K562 (cell line): ENCODE measurements at regions not wholly inside any gene's neighbourhood (a gene's known extent, or its start where the extent isn't known, plus 50 kb on each side); places are given as distances from the start of the nearest gene placed in this dataset.

ENCODE experiments used
- ATAC-seq: fragments of 200-7000 bp; cut with Tn5 transposase; 3 replicates; pipeline ENCODE4 v1.9.1; 2020; ENCODE audit warnings: moderate library complexity
- BruUV-seq: library from RNA; stranded (reverse); fragments of 400-500 nt; replicated peaks from 2 replicates; lab custom pipeline; 2021; lab: Mats Ljungman, UMichigan
- CTCF ChIA-PET: fragments of 300-600 bp; formaldehyde crosslinking; extraction: SDS; loops from one replicate; lab custom pipeline; 2021; ENCODE audit warnings: low intra/inter-chr PET ratio; lab: Yijun Ruan, JAX
- POLR2A ChIA-PET: fragments of 300-600, 350-650 bp; sonication (Branson Sonifier 250); formaldehyde crosslinking; extraction: SDS; loops from one replicate; lab custom pipeline; 2021; ENCODE audit warnings: antibody characterized with exemption, inconsistent platforms; lab: Yijun Ruan, JAX
- DNase-seq, 4 experiments: peaks; one replicate each; pipeline versions ENCODE4 v3.0.0 to v3.0.0-alpha.2; 2011 to 2018; ENCODE audit warnings: low spot score in 3 of 4, mixed read lengths in 3 of 4; ENCODE audit errors: extremely low read depth in 1 of 4
- FAIRE-seq: peaks from 2 replicates; lab custom pipeline; 2011; peaks lifted over from hg19 to GRCh38; lab: Jason Lieb, UNC
- H2AFZ ChIP-seq: 2 replicates; pipeline ENCODE4 v1.6.0; 2011; ENCODE audit warnings: low read depth, low read length, control low read depth, inconsistent platforms
- H3K27ac ChIP-seq: fragments of 200-600 bp; 3 replicates; pipeline ENCODE4 v1.8.0; 2011; ENCODE audit warnings: low read depth, mild to moderate bottlenecking, control low read depth, inconsistent platforms, low read length, moderate library complexity, mixed read lengths; ENCODE audit errors: extremely low read depth
- H3K27me3 ChIP-seq, 2 experiments: fragments of 300-600 bp in 1 of 2; 2 replicates in 1 of 2; 3 replicates in 1 of 2; pipeline versions ENCODE4 v1.6.0 to v1.8.0; 2011; ENCODE audit warnings: inconsistent platforms in 2 of 2, low read length in 2 of 2, mild to moderate bottlenecking in 1 of 2, mixed read lengths in 1 of 2, moderate library complexity in 1 of 2; ENCODE audit not compliant: control insufficient read depth in 2 of 2, insufficient read depth in 2 of 2
- H3K36me3 ChIP-seq: fragments of 300-600 bp; 3 replicates; pipeline ENCODE4 v1.8.0; 2011; ENCODE audit warnings: mild to moderate bottlenecking, low read length, inconsistent platforms; ENCODE audit not compliant: control insufficient read depth, insufficient read depth
- H3K4me1 ChIP-seq, 2 experiments: fragments of 200-600 bp in 1 of 2; replicated peaks in 1 of 2; 2 replicates in 1 of 2; 3 replicates in 1 of 2; pipeline versions ENCODE4 v1.5.1 to v1.8.0; 2011; ENCODE audit warnings: inconsistent platforms in 2 of 2, low read length in 2 of 2, mild to moderate bottlenecking in 1 of 2, mixed read lengths in 1 of 2, moderate library complexity in 1 of 2; ENCODE audit not compliant: control insufficient read depth in 2 of 2, insufficient read depth in 2 of 2
- H3K4me2 ChIP-seq: 2 replicates; pipeline ENCODE4 v1.6.1; 2011; ENCODE audit warnings: low read length, control low read depth, inconsistent platforms, mixed read lengths; ENCODE audit not compliant: insufficient read depth
- H3K4me3 ChIP-seq: fragments of 200-600 bp; sonication (generic), shearing (Covaris generic); 2 replicates; pipeline ENCODE4 v1.5.1; 2016; ENCODE audit warnings: control low read depth, inconsistent platforms
- H3K79me2 ChIP-seq: fragments of 200-600 bp; 3 replicates; pipeline ENCODE4 v1.8.0; 2011; ENCODE audit warnings: low read length, inconsistent platforms; ENCODE audit not compliant: control insufficient read depth, insufficient read depth
- H3K9ac ChIP-seq, 2 experiments: 2 replicates each; pipeline versions ENCODE4 v1.6.0 to v1.6.1; 2011; ENCODE audit warnings: low read depth in 2 of 2, low read length in 2 of 2, control low read depth in 1 of 2, inconsistent platforms in 1 of 2, mild to moderate bottlenecking in 1 of 2, mixed read lengths in 1 of 2; ENCODE audit not compliant: insufficient read depth in 1 of 2
- H3K9me1 ChIP-seq: one replicate; pipeline ENCODE4 v1.6.0; 2011; ENCODE audit warnings: inconsistent platforms, mild to moderate bottlenecking, low read length, moderate library complexity; ENCODE audit not compliant: control insufficient read depth, insufficient read depth
- H3K9me3 ChIP-seq: replicated peaks from 2 replicates; pipeline ENCODE4 v1.5.1; 2011; ENCODE audit warnings: low read depth, low read length, inconsistent platforms; ENCODE audit not compliant: control insufficient read depth, insufficient read depth
- H4K20me1 ChIP-seq: replicated peaks from 2 replicates; pipeline ENCODE4 v1.6.1; 2011; ENCODE audit warnings: low read length, inconsistent platforms, mixed read lengths; ENCODE audit not compliant: control insufficient read depth, insufficient read depth
- ELF4 ChIP-seq: fragments of 450-650 bp; formaldehyde crosslinking; IDR thresholded peaks from 2 replicates; pipeline ENCODE4 v1.4.0; 2022; ENCODE audit warnings: missing genetic modification characterization
- HMG20B ChIP-seq: fragments of 250-450 bp; sonication (Bioruptor Pico); IDR thresholded peaks from 2 replicates; pipeline ENCODE4 v1.5.0; 2021; ENCODE audit warnings: mild to moderate bottlenecking
- KLF16 ChIP-seq: IDR thresholded peaks from 2 replicates; pipeline ENCODE4 v1.6.1; 2016; ENCODE audit warnings: antibody characterized with exemption
- PCBP2 ChIP-seq: fragments of 200-400 bp; formaldehyde crosslinking; IDR thresholded peaks from 2 replicates; pipeline ENCODE4 v1.6.1; 2018; ENCODE audit warnings: low read length, low read depth, mild to moderate bottlenecking, moderate library complexity; ENCODE audit not compliant: poor library complexity, severe bottlenecking
- PHTF2 ChIP-seq: fragments of 250-450 bp; sonication (Bioruptor Pico); IDR thresholded peaks from 2 replicates; pipeline ENCODE4 v1.5.0; 2021; ENCODE audit warnings: mild to moderate bottlenecking
- PURB ChIP-seq: sonication (generic); formaldehyde crosslinking; IDR thresholded peaks from 2 replicates; pipeline ENCODE4 v1.9.0; 2021; ENCODE audit warnings: low read depth, mild to moderate bottlenecking, missing genetic modification reagents
- SREBF1 ChIP-seq: fragments of 150-350 bp; IDR thresholded peaks from 2 replicates; pipeline ENCODE4 v1.6.1; 2014; ENCODE audit warnings: antibody characterized with exemption, low read depth, low read length, borderline replicate concordance
- TAF7 ChIP-seq: fragments of 450-650 bp; IDR thresholded peaks from 2 replicates; pipeline ENCODE4 v1.6.1; 2016; ENCODE audit warnings: missing genetic modification characterization, missing compliant biosample characterization
- ZNF431 ChIP-seq: sonication (generic); formaldehyde crosslinking; IDR thresholded peaks from 2 replicates; pipeline ENCODE4 v1.8.0; 2022; ENCODE audit warnings: mild to moderate bottlenecking, missing genetic modification reagents
- WGBS: fragments of 100-300 bp; shearing (Covaris generic); methylation state at CpG from one replicate; pipeline ENCODE4 v1.1.6; 2016; ENCODE audit warnings: low coverage, mixed read lengths; ENCODE audit not compliant: insufficient coverage; ENCODE audit errors: missing lambda C conversion rate; 5-methylcytosine and 5-hydroxymethylcytosine counted together
- in situ Hi-C: fragments of 300-500 bp; cut with MboI; formaldehyde crosslinking; loops from 4 replicates; pipeline ENCODE4 v1.15.0; 2018; ENCODE audit warnings: inconsistent platforms, mixed read lengths
- intact Hi-C: fragments of 100-400 bp; cut with micrococcal nuclease; formaldehyde crosslinking; loops from 2 replicates; pipeline ENCODE4 v1.14.2; 2022
- TF ChIP-seq, protein P1 (sequence below): fragments of 450-650 bp; IDR thresholded peaks from 2 replicates; pipeline ENCODE4 v1.7.0; 2016; ENCODE audit warnings: borderline replicate concordance
- TF ChIP-seq, protein P2 (sequence below), 2 experiments: fragments of 450-650 bp; formaldehyde crosslinking in 1 of 2; IDR thresholded peaks; 2 replicates each; pipeline versions ENCODE4 v1.4.0 to v1.6.1; 2014 to 2020; ENCODE audit warnings: mild to moderate bottlenecking in 2 of 2, borderline replicate concordance in 1 of 2, low read depth in 1 of 2

DNA sequence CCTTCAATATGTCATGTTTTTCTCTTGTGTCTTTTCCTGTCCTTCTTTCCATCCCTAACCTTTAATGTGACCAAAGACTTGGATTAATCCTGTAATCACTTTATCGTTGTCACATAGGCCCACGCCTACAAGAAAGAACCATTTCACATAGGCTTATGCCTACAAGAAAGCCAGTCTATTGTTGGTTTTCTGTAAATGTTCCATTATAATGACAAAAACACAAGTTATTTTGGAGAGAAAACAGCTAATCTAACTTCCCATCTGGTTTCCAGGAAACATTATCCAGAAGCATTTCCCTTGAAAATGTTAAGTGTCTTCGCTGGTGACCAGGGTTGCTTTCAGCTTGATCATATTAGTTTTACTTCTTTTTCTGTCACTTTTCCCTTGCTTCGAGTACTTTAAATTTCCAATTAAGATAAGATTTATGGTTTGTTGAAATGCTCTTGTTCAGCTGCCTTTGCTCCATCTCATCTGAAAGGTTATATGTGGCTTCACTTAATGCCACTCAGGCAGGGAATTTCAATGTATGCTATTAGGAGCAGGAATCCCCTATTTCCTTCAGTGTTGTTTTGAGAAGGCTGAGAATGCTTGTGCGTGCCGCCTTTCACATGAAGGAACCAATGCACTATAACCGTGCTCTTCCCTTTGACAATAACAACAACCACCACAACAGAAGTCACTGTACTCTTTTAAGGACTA, 708.2 kb downstream of the EFNB2 start (continued):
- TF ChIP-seq, protein P1, sequence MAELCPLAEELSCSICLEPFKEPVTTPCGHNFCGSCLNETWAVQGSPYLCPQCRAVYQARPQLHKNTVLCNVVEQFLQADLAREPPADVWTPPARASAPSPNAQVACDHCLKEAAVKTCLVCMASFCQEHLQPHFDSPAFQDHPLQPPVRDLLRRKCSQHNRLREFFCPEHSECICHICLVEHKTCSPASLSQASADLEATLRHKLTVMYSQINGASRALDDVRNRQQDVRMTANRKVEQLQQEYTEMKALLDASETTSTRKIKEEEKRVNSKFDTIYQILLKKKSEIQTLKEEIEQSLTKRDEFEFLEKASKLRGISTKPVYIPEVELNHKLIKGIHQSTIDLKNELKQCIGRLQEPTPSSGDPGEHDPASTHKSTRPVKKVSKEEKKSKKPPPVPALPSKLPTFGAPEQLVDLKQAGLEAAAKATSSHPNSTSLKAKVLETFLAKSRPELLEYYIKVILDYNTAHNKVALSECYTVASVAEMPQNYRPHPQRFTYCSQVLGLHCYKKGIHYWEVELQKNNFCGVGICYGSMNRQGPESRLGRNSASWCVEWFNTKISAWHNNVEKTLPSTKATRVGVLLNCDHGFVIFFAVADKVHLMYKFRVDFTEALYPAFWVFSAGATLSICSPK: no peak

DNA sequence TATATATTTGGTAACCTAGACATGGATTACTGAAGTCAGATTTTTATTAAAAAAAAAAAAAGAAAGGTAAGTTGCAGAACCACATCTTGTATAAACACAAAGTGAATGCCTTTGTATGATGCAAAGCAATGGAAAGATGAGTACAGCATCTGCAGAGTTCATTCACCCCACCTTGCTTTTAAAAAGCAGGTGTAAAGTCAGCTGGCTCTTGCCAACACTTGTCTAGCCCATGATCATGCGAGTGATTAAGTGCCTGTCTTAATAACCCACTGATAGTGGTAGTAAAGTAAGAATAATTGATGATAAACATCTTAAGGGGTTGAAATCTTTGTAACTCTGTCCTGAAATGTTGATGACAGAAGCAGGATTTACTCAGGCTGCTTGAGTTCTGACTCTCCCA, 710.4 kb downstream of the EFNB2 start:
- WGBS: 11% methylated on average over 1 of the region's 1 CpG
- intact Hi-C loops (no loop called here), in situ Hi-C loops (no loop called here)
- ChIA-PET CTCF (no interaction called here), POLR2A (no interaction called here)
- Histone ChIP-seq H3K36me3 (no peaks in the 10 kb centered on the region), H3K4me1 (no peaks in the 10 kb centered on the region), H4K20me1 (no peaks in the 10 kb centered on the region), H3K27me3 (no peaks in the 10 kb centered on the region), H2AFZ (no peak overlapping the region), H3K9ac (no peak overlapping the region), H3K4me2 (no peak overlapping the region), H3K27ac (no peak overlapping the region), H3K9me3 (no peaks in the 10 kb centered on the region), H3K4me3 (no peak overlapping the region), H3K79me2 (no peaks in the 10 kb centered on the region), H3K9me1 (no peaks in the 10 kb centered on the region)
- DNase-seq (no peak), FAIRE-seq (no peak), ATAC-seq (no peak)
- BruUV-seq: no TSS peak
- no peak for TF ChIP-seq KLF16
- no peak for TF ChIP-seq ELF4 (CRISPR knock-in tag)
- no peak for TF ChIP-seq PHTF2 (CRISPR knock-in tag)
- TF ChIP-seq, protein P2, sequence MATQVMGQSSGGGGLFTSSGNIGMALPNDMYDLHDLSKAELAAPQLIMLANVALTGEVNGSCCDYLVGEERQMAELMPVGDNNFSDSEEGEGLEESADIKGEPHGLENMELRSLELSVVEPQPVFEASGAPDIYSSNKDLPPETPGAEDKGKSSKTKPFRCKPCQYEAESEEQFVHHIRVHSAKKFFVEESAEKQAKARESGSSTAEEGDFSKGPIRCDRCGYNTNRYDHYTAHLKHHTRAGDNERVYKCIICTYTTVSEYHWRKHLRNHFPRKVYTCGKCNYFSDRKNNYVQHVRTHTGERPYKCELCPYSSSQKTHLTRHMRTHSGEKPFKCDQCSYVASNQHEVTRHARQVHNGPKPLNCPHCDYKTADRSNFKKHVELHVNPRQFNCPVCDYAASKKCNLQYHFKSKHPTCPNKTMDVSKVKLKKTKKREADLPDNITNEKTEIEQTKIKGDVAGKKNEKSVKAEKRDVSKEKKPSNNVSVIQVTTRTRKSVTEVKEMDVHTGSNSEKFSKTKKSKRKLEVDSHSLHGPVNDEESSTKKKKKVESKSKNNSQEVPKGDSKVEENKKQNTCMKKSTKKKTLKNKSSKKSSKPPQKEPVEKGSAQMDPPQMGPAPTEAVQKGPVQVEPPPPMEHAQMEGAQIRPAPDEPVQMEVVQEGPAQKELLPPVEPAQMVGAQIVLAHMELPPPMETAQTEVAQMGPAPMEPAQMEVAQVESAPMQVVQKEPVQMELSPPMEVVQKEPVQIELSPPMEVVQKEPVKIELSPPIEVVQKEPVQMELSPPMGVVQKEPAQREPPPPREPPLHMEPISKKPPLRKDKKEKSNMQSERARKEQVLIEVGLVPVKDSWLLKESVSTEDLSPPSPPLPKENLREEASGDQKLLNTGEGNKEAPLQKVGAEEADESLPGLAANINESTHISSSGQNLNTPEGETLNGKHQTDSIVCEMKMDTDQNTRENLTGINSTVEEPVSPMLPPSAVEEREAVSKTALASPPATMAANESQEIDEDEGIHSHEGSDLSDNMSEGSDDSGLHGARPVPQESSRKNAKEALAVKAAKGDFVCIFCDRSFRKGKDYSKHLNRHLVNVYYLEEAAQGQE (IDR thresholded peaks at IDR 0.05; ENCODE audit: borderline replicate concordance): no peak
- TF ChIP-seq, protein P2 (CRISPR knock-in tag; IDR thresholded peaks at IDR 0.05; ENCODE audit: low read depth): no peak
- TF ChIP-seq TAF7 (tag): no peak
- no peak for TF ChIP-seq PURB
- no peak for TF ChIP-seq SREBF1
- TF ChIP-seq ZNF431 (CRISPR knock-in tag): no peak
- TF ChIP-seq PCBP2: no peak
- no peak for TF ChIP-seq HMG20B (CRISPR knock-in tag)
